Kidney (tissue), 13 donors: ENCODE measurements at regions not wholly inside any gene's neighbourhood (a gene's known extent, or its start where the extent isn't known, plus 50 kb on each side); places are given as distances from the start of the nearest gene placed in this dataset.

ENCODE experiments used
- DNase-seq, 5 donors: peaks; one replicate each; pipeline ENCODE4 v3.0.0-alpha.2; 2013 to 2020
- FAIRE-seq: peaks from 2 replicates; lab custom pipeline; 2012; peaks lifted over from hg19 to GRCh38; lab: Jason Lieb, UNC
- H3K27ac ChIP-seq, 2 donors: one replicate each; pipeline ENCODE4 v1.7.0; 2013; ENCODE audit warnings: low read depth in 2 of 2, low read length in 2 of 2, inconsistent platforms in 1 of 2
- H3K27me3 ChIP-seq: one replicate; pipeline ENCODE4 v1.7.1; 2013; ENCODE audit warnings: low read length, inconsistent platforms; ENCODE audit not compliant: control insufficient read depth, insufficient read depth
- H3K36me3 ChIP-seq, 3 donors: one replicate each; pipeline versions ENCODE4 v1.7.0 to v1.7.1; 2013; ENCODE audit warnings: low read length in 3 of 3, control low read depth in 1 of 3, inconsistent platforms in 1 of 3; ENCODE audit not compliant: insufficient read depth in 3 of 3, control insufficient read depth in 2 of 3
- H3K4me1 ChIP-seq, 3 donors: one replicate each; pipeline versions ENCODE4 v1.7.0 to v1.7.1; 2013; ENCODE audit warnings: low read length in 3 of 3, inconsistent platforms in 1 of 3, low read depth in 1 of 3; ENCODE audit not compliant: control insufficient read depth in 2 of 3, insufficient read depth in 2 of 3
- H3K4me3 ChIP-seq, 3 donors: one replicate each; pipeline versions ENCODE4 v1.7.0 to v1.8.1; 2013; ENCODE audit warnings: low read length in 3 of 3, control low read depth in 1 of 3, inconsistent platforms in 1 of 3
- H3K9ac ChIP-seq, 3 donors: one replicate each; pipeline versions ENCODE4 v1.7.0 to v1.7.1; 2013; ENCODE audit warnings: low read length in 3 of 3, control low read depth in 1 of 3, inconsistent platforms in 1 of 3
- H3K9me3 ChIP-seq, 3 donors: one replicate each; pipeline versions ENCODE4 v1.7.0 to v1.7.1; 2013; ENCODE audit warnings: low read length in 3 of 3, control low read depth in 1 of 3, inconsistent platforms in 1 of 3; ENCODE audit not compliant: control insufficient read depth in 2 of 3, insufficient read depth in 1 of 3
- intact Hi-C: fragments of 100-400 bp; cut with DNase I; formaldehyde crosslinking; loops from one replicate; pipeline ENCODE4 v1.11.1; 2022
- TF ChIP-seq, protein P1 (sequence below): IDR thresholded peaks from 3 replicates; pipeline ENCODE4 v1.5.1; 2012; ENCODE audit warnings: mild to moderate bottlenecking, moderate library complexity, borderline replicate concordance; ENCODE audit not compliant: insufficient read depth; ENCODE audit errors: extremely low read depth
- donor health status: control.
- donor health status: control.
- donor health status: control.
- donor health status: control.
- donor health status: control.
- donor health status: DM: yes; HTN: yes; CAD: no.
- donor health status: Normal renal cell carcinoma (clear cell type).

DNA sequence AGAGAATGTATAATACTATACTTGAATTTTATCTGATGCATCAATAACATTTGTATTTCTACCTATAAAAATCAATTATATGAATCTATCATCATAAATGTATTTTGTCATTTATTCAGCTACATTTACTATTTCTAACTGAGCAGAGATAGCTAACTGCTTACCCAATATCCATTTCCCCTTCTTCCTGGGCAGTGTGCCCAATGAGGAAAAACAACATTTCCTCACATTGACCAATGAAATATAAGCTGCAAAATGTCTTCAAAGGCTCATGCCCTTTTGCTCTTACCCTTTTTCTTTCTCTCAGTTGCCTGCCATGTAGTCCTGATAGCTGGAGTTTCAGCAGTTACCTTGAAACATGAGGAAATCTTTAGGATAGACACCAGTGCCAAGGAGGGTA, 385.8 kb upstream of the PCSK5 start:
- DNase-seq (peak in 1 of 5 donors; percentile 3), FAIRE-seq (no peak)
- Histone ChIP-seq H3K27ac (no peak overlapping the region), H3K4me3 (no peak overlapping the region), H3K9ac (no peak overlapping the region), H3K36me3 (no peaks in the 10 kb centered on the region), H3K27me3 (no peaks in the 10 kb centered on the region), H3K9me3 (no peaks in the 10 kb centered on the region), H3K4me1 (peaks cover 0 to 3% (median 0%) of the 10 kb centered on the region in 3 donors)
- intact Hi-C loops = no loop called here
- TF ChIP-seq, protein P1, sequence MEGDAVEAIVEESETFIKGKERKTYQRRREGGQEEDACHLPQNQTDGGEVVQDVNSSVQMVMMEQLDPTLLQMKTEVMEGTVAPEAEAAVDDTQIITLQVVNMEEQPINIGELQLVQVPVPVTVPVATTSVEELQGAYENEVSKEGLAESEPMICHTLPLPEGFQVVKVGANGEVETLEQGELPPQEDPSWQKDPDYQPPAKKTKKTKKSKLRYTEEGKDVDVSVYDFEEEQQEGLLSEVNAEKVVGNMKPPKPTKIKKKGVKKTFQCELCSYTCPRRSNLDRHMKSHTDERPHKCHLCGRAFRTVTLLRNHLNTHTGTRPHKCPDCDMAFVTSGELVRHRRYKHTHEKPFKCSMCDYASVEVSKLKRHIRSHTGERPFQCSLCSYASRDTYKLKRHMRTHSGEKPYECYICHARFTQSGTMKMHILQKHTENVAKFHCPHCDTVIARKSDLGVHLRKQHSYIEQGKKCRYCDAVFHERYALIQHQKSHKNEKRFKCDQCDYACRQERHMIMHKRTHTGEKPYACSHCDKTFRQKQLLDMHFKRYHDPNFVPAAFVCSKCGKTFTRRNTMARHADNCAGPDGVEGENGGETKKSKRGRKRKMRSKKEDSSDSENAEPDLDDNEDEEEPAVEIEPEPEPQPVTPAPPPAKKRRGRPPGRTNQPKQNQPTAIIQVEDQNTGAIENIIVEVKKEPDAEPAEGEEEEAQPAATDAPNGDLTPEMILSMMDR = no peak

DNA sequence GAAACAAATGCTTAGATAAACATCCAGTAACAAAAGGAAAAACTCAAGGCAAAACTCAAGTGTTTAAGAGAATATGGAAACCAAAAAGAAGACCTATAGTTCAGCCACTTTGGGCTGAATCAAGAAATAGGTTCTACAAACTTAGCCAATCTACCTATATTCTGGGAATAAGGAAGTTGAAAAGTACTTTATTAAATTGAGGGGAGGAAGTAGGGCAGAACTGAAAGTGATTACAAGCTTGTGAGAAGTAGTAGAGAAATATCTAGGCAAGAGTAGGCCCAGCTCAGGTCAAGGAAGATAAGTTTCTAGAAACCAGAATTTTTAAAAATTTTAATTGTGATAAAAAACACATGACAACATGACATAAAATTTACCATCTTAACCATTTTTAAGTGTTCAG, 384.8 kb upstream of the PCSK5 start:
- DNase-seq (no peak), FAIRE-seq (no peak)
- TF ChIP-seq, protein P1 = no peak
- no peak overlapping the region for H3K9ac ChIP-seq
- no peaks in the 10 kb centered on the region for H3K27me3 ChIP-seq
- H3K27ac ChIP-seq = no peak overlapping the region
- no peaks in the 10 kb centered on the region for H3K9me3 ChIP-seq
- H3K4me3 ChIP-seq = no peak overlapping the region
- no peaks in the 10 kb centered on the region for H3K4me1 ChIP-seq
- intact Hi-C loops = no loop called here
- no peaks in the 10 kb centered on the region for H3K36me3 ChIP-seq

DNA sequence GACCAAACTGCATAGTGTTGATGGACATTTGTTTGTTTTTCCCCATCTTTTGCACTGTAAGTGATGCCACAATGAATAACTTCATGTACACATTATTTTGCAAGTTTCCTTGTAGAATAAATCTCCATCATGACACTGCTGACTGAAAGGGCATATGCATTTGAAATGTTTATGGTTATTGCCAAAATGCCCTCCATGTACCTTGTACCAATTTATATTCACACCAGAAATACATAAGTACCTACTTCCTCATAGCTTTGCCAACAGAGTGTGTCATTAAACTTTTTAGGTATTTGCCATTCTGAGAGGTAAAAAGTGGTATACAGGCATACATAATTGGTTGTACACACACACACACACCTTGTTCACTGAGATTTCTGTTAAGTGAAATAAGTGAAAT, 361.0 kb upstream of the PCSK5 start:
- no peaks in the 10 kb centered on the region for H3K27me3 ChIP-seq
- intact Hi-C loops = no loop called here
- TF ChIP-seq, protein P1 = no peak
- H3K9ac ChIP-seq = no peak overlapping the region
- no peaks in the 10 kb centered on the region for H3K9me3 ChIP-seq
- H3K27ac ChIP-seq = no peak overlapping the region
- no peak overlapping the region for H3K4me3 ChIP-seq
- no peaks in the 10 kb centered on the region for H3K4me1 ChIP-seq
- FAIRE-seq (no peak), DNase-seq (no peak)
- H3K36me3 ChIP-seq = no peaks in the 10 kb centered on the region

DNA sequence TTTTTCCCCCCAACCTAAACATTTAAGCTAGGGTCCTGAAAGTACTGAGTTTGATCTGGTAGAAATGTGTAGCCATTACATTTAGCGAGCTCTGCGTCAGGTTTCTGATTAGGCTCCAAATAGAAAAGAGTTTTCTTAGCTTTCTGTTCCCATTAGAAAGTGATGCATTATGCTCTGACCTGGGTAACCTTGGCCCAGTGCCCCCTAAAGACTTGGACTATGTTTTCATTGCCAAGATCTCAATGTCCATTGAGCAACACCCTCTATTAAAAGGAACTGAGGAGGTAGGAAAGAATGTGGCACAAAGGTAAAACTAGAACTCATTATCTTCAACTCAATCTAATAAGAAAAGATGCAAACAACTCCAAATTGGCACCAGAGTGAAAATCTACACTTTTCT, 358.9 kb upstream of the PCSK5 start:
- no peaks in the 10 kb centered on the region for H3K9me3 ChIP-seq
- FAIRE-seq = no peak

More for the DNA sequence above, 358.9 kb upstream of the PCSK5 start:
- TF ChIP-seq, protein P1 = no peak
- H3K4me1 ChIP-seq = no peaks in the 10 kb centered on the region
- H3K27ac ChIP-seq = no peak overlapping the region
- no peak overlapping the region for H3K9ac ChIP-seq
- no peaks in the 10 kb centered on the region for H3K27me3 ChIP-seq
- H3K4me3 ChIP-seq = no peak overlapping the region
- intact Hi-C loops = no loop called here
- H3K36me3 ChIP-seq = no peaks in the 10 kb centered on the region
- DNase-seq = no peak
